Sciatic nerve (tissue), 2 donors: ENCODE measurements at regions not wholly inside any gene's neighbourhood (a gene's known extent, or its start where the extent isn't known, plus 50 kb on each side); places are given as distances from the start of the nearest gene placed in this dataset.
"Not testable (repeated sequence)": the region's sequence is repeated elsewhere in the genome, so short reads cannot be mapped to it uniquely, and the experiment has no call there.

Experiments used
- ATAC-seq: fragments of 200-7000 bp; cut with Tn5 transposase; one replicate; pipeline ENCODE4 v1.9.1; 2020; ENCODE audit warnings: mild to moderate bottlenecking, moderate library complexity
- DNase-seq: peaks from one replicate; pipeline ENCODE4 v3.0.0-alpha.2; 2020; ENCODE audit warnings: low spot score
- intact Hi-C: fragments of 100-400 bp; cut with DNase I; formaldehyde crosslinking; loops from one replicate; pipeline ENCODE4 v1.14.2; 2022
- donor health status: DM: no; HTN: no; CAD: no.
- donor health status: DM: no; HTN: no; CAD: no.

DNA sequence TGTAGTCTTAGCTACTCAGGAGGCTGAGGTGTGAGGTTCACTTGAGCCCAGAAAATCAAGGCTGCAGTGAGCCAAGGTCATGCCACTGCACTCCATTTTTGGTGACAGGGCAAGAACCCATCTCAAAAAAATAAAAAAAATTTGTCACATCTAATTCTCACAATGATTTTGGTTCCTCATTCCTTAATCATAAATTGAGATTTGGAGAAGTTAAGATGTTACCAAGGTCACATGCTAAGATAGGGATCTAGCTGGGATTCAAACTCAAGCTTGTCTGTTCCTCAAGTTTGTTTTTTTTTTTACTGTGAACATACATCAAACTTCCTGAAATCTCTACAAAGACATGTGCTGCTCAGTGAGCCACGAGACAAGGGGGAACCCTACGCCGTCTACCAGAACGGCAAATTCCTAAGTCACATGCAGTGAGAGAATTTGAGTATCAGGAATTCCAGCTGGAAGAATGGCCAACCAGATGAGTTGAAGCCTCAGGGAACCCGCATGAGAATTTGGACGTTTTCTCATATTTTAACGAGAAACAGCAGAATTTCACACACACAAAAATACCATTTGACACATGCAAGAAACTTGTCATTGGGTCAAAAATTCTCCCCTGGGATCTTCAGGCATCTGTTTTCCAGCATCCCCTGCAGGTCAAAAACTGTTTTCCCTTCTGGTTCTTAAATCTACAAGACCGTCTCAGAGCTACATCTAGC lies 414.1 kb upstream of the GOT2 start:
- intact Hi-C loops, result no loop called here
- DNase-seq (no peak), ATAC-seq (peak; percentile 41)

DNA sequence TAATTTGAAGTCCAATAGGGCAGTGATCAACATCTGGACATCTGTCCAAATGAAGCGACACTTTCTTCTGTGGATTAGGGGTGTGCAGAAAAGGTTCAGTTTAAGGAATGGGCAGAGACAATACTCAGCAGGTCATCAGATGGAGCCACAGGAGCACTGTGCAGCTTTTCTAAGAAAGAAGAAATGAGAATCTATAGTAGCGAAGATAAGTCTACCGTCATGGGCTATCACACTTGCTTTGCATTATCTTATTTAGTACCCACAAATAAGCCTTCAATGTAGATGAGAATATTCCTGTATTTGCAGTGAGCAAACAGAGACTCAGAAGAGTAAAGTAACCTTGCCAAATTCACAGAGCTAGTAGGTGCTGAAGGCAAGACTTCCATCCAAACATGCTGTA lies 412.0 kb upstream of the GOT2 start:
- intact Hi-C loops, result no loop called here
- ATAC-seq (no peak), DNase-seq (no peak)

DNA sequence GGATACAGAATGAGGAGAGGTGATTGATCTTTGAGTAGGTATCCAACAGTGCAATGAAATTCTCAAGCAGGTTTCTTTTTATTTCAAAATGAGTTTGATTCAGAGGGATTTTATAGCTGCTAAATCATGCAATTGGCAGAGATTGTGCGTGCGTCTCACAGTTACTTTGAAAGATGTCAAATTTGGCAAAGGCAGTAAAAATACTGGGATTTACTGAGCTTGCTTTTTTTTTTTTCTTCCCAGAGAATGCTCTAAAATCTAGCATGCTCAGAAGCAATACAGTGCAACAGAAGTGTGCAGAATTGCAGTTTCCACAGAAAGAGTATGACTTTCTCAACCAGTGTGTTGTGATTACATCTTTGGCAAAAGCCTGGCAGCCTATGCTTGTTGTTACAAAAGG lies 410.7 kb upstream of the GOT2 start:
- no peak for DNase-seq
- no peak for ATAC-seq
- intact Hi-C loops, result no loop called here

DNA sequence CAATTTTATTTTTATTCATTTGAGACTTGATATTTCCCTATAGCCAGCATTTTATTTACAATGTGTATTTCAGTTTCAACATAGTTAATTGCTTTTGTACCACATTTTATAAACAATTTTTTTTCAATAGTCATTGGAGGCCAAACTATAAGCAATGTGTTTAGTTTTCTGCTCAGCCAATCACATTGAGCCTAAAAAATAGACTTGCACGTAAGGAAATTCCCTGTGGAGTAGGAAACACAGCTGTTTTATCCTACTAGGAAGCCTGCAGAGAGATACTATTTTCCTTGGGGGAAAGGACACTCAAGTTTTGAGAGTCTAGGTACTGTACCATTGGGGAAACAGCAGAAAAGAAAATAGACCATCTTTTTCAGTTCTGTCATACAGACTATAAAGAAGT lies 410.2 kb upstream of the GOT2 start:
- DNase-seq (no peak), ATAC-seq (no peak)
- intact Hi-C loops, result no loop called here

DNA sequence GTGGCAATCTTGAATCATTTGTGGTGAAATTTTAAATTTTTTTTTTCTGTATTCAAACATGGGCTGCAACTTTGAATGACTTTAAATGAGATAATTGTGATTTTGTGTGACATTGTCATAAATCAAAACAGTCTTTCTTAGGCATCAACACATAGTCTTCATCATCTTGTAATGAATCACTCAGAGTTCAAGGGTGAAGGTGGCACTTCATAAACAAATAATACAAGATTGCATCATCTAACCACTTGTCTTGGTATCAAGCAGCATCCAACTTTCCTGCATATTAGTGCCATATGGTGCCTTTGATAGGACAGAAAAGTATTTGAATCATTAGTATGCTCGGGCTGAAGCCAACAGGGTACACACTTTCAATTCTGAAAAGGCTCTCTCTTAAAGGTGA lies 392.4 kb upstream of the GOT2 start:
- intact Hi-C loops, result no loop called here
- DNase-seq (no peak), ATAC-seq (no peak)

DNA sequence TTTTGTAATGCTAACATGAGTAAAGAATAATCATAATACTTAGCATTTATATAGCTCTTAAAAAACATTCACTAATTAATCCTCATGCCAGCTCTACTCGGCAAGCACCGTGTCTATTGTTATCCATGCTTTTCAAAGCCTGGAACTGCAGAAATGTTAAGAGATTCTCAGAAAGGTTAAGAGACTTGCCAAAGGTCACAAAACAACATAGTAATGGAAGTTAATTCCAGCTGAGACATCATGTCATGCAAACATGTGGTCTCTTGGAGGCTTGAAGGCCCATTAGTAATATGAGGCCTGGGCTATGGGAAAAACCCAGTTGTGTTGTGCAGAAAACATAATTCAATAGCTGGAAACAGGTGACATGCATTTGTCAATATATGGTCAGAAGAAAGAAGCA lies 389.9 kb upstream of the GOT2 start:
- DNase-seq (no peak), ATAC-seq (no peak)
- intact Hi-C loops, result no loop called here

DNA sequence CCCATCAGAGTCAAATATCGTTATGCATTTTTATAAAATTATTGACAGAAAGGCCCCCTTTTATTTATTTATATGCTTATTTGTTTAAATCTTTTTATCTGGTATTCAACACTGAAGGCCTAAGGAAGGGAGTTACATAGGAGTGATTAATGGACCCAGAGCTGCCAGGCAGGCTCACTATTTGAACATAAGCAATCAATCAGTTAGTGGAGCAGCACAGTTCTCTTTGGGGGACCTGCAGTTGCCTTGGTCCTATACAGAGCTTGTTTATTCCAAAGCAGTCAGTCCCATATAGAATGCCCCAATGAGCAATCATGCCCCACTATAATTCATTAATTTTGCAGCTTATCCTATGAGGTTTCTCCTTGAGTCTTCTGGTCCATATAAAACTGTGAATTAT lies 389.4 kb upstream of the GOT2 start:
- no peak for DNase-seq
- intact Hi-C loops, result no loop called here
- no peak for ATAC-seq

DNA sequence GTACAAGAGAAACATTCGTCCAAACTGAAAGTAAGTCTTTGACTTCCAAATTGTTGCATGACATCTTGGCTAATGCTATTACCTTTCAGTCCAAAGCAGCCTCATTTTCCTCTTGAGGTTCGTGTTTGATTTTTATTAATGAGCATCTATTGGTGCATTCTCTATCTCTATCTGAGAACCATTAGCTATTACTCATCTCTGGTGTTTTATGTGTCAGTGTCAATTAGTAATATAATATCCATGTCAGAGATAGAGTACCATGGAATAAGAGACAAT lies 388.1 kb upstream of the GOT2 start:
- no peak for ATAC-seq
- intact Hi-C loops, result no loop called here

DNA sequence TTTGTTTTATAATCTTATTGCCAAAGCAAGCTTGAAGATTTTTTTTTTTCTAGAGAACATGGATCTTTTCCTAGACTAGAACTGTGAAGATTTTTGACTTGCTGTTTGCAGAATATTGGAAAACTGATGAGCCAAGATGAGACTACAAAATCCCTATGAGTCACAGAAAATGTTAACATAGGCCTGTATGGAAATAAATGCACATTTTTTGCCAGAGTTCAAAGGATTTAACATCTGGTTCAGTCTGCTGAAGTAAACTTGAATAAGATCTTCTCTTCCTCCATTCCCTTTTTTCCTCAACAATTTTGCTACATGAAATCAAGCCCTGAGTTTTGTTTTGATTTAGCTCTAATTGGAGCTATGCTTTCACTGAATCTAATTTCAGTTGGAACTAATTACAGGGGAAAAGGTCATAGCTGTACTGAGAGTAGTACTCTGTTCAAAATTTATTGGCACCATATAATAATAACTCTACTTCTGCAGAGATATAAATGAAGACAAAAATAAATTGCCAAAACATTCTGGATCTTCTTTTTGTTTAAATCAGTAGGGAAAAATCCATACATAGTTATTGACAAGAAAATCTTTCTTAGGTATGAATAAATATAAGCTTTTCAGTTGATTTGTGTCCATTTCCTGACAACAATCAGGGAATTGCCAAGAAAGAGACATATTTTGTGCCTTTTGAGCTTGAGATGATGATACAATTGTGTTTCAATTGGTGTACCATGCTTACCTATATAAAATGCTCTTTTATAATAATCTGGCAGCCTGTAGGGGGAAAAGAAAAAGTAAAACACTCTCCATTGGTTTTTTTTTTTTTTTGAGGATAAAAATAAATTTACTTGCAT lies 387.5 kb upstream of the GOT2 start:
- ATAC-seq (no peak), DNase-seq (no peak)
- intact Hi-C loops, result no loop called here

More for the DNA sequence above, 388.1 kb upstream of the GOT2 start:
- no peak for DNase-seq

DNA sequence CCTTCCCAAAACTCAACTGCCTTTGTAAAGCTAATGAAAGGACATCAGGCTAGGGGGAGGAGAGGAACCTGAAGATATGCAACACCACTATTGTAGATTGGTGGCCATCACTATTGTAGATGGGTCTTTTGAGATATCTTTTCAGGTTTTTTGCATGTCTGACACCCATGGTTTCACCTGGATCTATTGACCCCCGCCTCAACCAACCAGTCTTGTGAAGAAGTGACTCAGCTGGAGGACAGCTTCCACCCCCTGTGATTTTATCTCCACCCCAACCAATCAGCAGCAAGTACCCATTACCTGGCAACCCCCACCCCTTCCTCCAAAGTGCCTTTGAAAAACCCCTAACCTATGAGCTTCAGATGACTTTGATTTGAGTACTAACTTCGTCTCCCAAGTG lies 382.6 kb upstream of the GOT2 start:
- no peak for ATAC-seq
- intact Hi-C loops, result no loop called here
- no peak for DNase-seq

DNA sequence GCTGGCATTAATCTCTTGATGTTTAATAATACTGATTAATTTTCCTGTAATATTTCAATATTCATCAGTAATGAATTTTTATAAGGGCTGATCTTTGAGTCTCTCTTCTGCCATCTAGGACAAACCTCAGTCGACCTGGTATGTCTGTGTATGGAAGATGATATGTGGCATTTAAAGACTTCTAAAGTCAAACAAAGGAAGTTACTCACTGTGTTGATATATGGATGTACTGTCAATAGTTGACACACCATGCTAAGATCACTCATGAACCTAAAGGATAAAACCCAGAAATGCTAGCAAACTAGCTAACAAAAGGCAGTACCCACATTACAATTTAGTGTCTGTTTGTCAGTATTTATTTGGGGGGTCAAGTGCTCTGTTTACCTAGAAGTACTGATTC lies 380.7 kb upstream of the GOT2 start:
- DNase-seq (no peak), ATAC-seq (no peak)
- intact Hi-C loops, result no loop called here

DNA sequence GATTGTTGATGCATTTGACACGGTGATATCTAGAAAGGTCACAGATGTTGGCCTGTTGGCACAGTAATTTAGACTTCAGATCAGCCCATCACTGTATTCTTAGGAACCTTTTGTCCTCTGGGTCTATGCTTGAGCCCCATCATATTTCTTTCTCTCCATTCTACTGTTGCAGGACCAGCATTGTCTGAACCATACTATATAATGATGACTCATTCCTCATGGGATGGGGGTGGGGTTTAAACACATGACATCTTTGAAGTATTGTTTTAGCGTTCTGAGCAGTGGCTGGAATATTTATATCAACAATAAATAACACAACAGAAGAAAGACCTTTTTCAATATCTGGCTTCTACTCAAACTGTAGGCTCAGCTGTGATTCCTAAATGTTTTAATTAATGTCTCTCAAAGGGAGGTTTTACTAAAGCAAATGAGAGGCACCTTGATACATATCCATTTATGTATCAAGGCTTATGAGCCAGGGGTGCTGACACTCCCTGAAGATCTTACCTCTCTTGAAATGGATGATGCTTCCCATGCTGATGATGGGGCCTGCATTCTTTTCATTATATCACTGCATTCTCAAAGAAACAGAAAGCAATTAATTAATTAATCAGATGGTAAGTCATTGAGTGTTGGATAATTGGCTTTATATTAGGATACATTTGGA lies 379.0 kb upstream of the GOT2 start:
- intact Hi-C loops, result no loop called here
- DNase-seq, result no peak
- no peak for ATAC-seq

DNA sequence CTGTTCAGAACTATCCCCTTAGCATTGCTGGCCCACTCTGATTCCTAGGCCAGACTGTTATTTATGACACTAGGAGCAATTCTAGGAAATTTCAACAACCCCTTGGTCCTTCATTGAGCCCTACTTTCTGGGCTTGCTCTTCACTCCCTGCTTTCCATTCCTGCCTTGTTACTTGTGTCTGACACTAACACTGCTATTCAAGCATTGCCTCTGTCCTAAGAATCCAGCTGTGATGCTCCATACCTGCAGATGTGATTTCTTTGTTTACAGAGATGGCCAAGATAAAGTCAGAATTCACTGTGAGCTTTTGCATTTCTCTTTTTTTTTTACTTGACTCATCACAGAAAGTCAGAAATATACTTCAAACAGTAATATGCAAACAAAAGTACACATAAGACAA lies 377.2 kb upstream of the GOT2 start:
- no peak for DNase-seq
- intact Hi-C loops, result no loop called here

DNA sequence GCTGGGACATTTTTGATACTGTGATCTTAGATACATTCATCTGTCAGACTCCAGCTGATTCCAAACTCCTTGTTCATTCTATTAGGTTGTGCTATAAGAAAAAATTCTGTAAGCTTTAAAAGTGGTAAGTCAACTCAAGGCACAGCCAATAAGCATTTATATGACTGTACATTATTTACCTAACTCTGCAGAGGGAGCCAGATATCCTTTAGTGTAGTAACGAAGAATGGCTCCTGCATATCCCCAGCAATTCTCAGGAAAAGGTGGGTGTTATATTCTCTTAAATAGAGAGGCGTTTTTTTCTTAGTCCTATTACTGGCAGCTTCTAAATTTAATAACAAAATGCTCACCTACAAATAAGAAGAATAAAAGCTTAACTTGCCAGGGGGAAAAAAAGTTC lies 374.3 kb upstream of the GOT2 start:
- no peak for DNase-seq
- intact Hi-C loops, result no loop called here
- ATAC-seq, result no peak

More for the DNA sequence above, 377.2 kb upstream of the GOT2 start:
- no peak for ATAC-seq

DNA sequence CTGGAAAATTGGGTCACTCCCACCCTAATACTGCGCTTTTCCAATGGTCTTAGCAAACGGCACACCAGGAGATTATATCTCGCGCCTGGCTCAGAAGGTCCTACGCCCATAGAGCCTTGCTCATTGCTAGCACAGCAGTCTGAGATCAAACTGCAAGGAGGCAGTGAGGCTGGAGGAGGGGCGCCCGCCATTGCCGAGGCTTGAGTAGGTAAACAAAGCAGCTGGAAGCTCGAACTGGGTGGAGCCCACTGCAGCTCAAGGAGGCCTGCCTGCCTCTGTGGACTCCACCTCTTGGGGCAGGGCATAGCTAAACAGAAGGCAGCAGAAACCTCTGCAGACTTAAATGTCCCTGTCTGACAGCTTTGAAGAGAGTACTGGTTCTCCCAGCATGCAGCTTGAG lies 362.6 kb upstream of the GOT2 start:
- ATAC-seq, DNase-seq, intact Hi-C loops: not testable (repeated sequence)

DNA sequence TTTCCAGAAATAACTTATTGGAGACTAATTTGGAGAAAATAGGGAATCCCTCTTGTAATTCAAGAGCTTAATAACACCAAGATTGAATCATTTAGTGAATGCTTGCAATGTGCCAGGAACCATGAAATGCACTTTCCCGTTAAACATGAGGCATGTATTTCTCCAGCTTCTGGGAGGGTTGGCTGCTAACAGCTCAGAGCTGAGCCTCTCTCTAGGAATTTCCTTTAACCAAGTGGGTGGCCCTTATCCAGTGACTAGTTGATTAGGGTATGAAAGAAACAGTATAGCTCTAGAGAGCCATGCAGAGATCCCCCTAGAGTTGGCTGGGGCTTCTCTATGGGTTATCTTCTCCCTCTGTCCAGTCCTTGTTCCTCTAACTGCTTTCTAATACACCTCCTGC lies 356.4 kb upstream of the GOT2 start:
- no peak for ATAC-seq
- no peak for DNase-seq
- intact Hi-C loops, result no loop called here

DNA sequence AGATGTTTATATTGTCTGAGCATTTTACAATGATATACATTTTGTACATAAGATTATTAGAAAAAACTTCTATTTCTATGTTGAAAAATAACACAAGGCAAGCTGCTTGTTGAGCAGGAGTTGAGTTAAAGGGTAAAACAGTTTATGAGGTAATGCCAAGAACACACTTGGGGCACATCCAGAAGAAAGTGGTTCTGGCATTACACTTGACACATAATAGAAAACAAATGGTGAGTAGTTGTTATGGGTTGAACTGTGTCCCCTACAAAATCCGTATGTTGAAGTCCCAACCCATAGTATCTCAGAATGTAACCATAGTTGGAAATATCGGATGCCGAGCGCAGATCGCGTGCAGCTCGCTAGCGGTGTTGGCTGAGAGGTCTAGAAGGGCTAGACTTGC lies 354.3 kb upstream of the GOT2 start:
- intact Hi-C loops, result no loop called here

DNA sequence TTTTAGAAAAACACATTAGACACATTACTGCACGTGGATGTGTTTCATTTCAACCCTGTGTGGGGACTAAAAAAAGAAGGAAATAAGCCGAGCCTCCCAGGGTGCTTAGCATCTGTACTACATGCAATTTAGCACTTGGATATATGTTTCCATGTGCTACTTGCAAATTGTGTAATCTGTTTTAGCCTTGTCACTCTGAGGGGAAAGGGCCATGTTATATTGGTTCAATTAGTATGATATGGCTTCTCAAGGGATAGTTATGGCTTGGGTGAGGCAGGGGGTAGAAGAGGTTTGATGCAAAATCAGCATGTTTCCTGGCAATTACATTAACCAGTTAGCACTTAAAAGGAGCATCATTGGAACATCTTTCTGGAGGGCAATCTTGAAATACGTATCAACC lies 353.5 kb upstream of the GOT2 start:
- DNase-seq, result no peak
- ATAC-seq, result no peak
- intact Hi-C loops, result no loop called here

More for the DNA sequence above, 354.3 kb upstream of the GOT2 start:
- DNase-seq (no peak), ATAC-seq (no peak)

DNA sequence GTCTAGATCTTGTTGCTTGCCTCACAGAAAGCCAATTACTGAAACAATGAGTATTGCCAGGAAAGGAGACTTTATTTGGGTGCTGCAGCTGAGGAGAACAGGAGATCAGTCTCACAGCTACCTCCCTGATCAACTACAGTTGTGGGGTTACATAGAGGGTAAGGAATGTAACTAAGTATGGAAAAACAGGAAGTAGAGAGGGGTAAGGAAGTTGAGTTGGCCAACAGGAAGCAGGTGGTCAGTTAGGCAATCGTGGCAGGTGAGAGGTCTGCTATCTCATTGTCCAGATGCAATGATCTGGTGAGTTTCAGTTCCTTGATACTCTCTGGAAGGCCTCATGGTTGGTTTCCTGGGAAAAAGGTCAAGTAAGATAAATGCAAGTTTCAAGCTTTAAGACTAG lies 333.1 kb upstream of the GOT2 start:
- DNase-seq, result peak; percentile 58
- ATAC-seq, result peak; percentile 42
- intact Hi-C loops, result no loop called here

DNA sequence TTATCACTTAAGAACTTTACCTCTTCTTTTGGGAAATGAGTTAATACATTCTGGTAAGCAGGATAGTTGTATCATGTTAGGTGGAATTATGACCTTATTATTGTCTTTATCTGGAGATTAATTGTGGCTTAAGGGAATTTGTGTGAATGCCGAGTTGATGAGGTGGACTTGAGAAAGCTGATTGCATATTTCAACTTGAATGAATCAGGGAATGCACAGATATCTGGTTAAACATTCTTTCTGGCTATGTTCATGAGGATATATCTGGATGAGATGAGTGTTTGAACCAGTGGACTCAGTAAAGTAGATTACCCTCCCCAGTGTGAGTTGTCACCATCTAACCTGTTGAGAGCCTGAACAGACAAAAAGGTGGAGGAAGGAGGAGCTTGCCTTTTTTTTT lies 326.1 kb upstream of the GOT2 start:
- ATAC-seq, result no peak
- intact Hi-C loops, result no loop called here

More for the DNA sequence above, 326.1 kb upstream of the GOT2 start:
- DNase-seq, result no peak
